GM12878 (cell line): ENCODE measurements at regions not wholly inside any gene's neighbourhood (a gene's known extent, or its start where the extent isn't known, plus 50 kb on each side); places are given as distances from the start of the nearest gene placed in this dataset.

ENCODE experiments used
- ATAC-seq: fragments of 200-7000 bp; cut with Tn5 transposase; 3 replicates; pipeline ENCODE4 v1.9.1; 2020; ENCODE audit warnings: mild to moderate bottlenecking, moderate library complexity
- BruUV-seq: library from RNA; stranded (reverse); fragments of 400-500 nt; replicated peaks from 2 replicates; lab custom pipeline; 2021; lab: Mats Ljungman, UMichigan
- CTCF ChIA-PET: fragments of 300-600 bp; sonication (Branson Sonifier 250); formaldehyde crosslinking; extraction: SDS; loops from one replicate; lab custom pipeline; 2021; ENCODE audit warnings: inconsistent platforms; lab: Yijun Ruan, JAX
- POLR2A ChIA-PET: fragments of 350-600 bp; formaldehyde crosslinking; extraction: SDS; loops from one replicate; lab custom pipeline; 2021; ENCODE audit warnings: inconsistent platforms; lab: Charles Lee
- RAD21 ChIA-PET: fragments of 300-600 bp; sonication (Branson Sonifier 250); formaldehyde crosslinking; loops from one replicate; lab custom pipeline; 2023; ENCODE audit warnings: antibody characterized with exemption; ENCODE audit not compliant: unreplicated experiment; lab: Charles Lee
- SMC1A ChIA-PET: fragments of 300-600 bp; sonication (Branson Sonifier 250); formaldehyde crosslinking; loops from one replicate; lab custom pipeline; 2023; ENCODE audit not compliant: unreplicated experiment, uncharacterized antibody; lab: Charles Lee
- DNase-seq: peaks from one replicate; pipeline ENCODE4 v3.0.0-alpha.2; 2011; ENCODE audit warnings: low read depth, low spot score
- FAIRE-seq: peaks from 3 replicates; lab custom pipeline; 2011; peaks lifted over from hg19 to GRCh38; lab: Jason Lieb, UNC
- H2AFZ ChIP-seq: 2 replicates; pipeline ENCODE4 v1.6.0; 2011; ENCODE audit warnings: low read depth, low read length, control low read depth; ENCODE audit not compliant: control insufficient read depth
- H3K27ac ChIP-seq: 2 replicates; pipeline ENCODE4 v1.5.1; 2011; ENCODE audit warnings: control low read depth; ENCODE audit not compliant: control insufficient read depth, insufficient read depth
- H3K27me3 ChIP-seq, 2 experiments: replicated peaks in 1 of 2; 2 replicates each; pipeline versions ENCODE4 v1.6.0 to v1.6.1; 2011; ENCODE audit warnings: low read length in 1 of 2; ENCODE audit not compliant: control insufficient read depth in 2 of 2, insufficient read depth in 2 of 2
- H3K36me3 ChIP-seq, 2 experiments: 2 replicates each; pipeline ENCODE4 v1.5.1; 2011; ENCODE audit warnings: low read length in 1 of 2; ENCODE audit not compliant: control insufficient read depth in 2 of 2, insufficient read depth in 2 of 2
- H3K4me1 ChIP-seq: 2 replicates; pipeline ENCODE4 v1.6.1; 2011; ENCODE audit warnings: mild to moderate bottlenecking, low read length, moderate library complexity, mixed read lengths; ENCODE audit not compliant: control insufficient read depth, insufficient read depth
- H3K4me2 ChIP-seq: 2 replicates; pipeline ENCODE4 v1.6.0; 2011; ENCODE audit warnings: control low read depth; ENCODE audit not compliant: control insufficient read depth, insufficient read depth
- H3K4me3 ChIP-seq: fragments of 200-600 bp; sonication (generic); 2 replicates; pipeline ENCODE4 v1.5.1; 2016
- H3K79me2 ChIP-seq: 2 replicates; pipeline ENCODE4 v1.6.0; 2011; ENCODE audit warnings: low read length; ENCODE audit not compliant: control insufficient read depth, insufficient read depth
- H3K9ac ChIP-seq: 2 replicates; pipeline ENCODE4 v1.8.0; 2011; ENCODE audit warnings: low read length, control low read depth, mixed read lengths; ENCODE audit not compliant: control insufficient read depth, insufficient read depth
- H3K9me3 ChIP-seq: replicated peaks from 3 replicates; pipeline ENCODE4 v1.5.1; 2011; ENCODE audit warnings: mild to moderate bottlenecking, low read length; ENCODE audit not compliant: control insufficient read depth, insufficient read depth
- H4K20me1 ChIP-seq: 2 replicates; pipeline ENCODE4 v1.6.0; 2011; ENCODE audit not compliant: control insufficient read depth, insufficient read depth
- E2F8 ChIP-seq: fragments of 450-650 bp; IDR thresholded peaks from 2 replicates; pipeline ENCODE4 v1.6.1; 2018; ENCODE audit warnings: mild to moderate bottlenecking, low read depth, moderate library complexity; ENCODE audit not compliant: partially characterized antibody
- FOXM1 ChIP-seq: IDR thresholded peaks from 2 replicates; pipeline ENCODE4 v1.6.1; 2012; ENCODE audit warnings: low read depth, mild to moderate bottlenecking, inconsistent platforms, low read length, moderate library complexity
- HDGF ChIP-seq: fragments of 450-650 bp; IDR thresholded peaks from 2 replicates; pipeline ENCODE4 v1.6.1; 2016; ENCODE audit warnings: antibody characterized with exemption
- SIN3A ChIP-seq: IDR thresholded peaks from 2 replicates; pipeline ENCODE4 v1.6.1; 2012; ENCODE audit warnings: low read depth, low read length, improper control_type of control experiment
- STAT3 ChIP-seq: IDR thresholded peaks from 2 replicates; pipeline ENCODE4 v1.6.1; 2011; ENCODE audit warnings: low read depth, low read length, improper control_type of control experiment
- ZNF622 ChIP-seq: fragments of 450-650 bp; IDR thresholded peaks from 2 replicates; pipeline ENCODE4 v1.6.1; 2017; ENCODE audit warnings: mild to moderate bottlenecking, inconsistent platforms
- WGBS: methylation state at CpG from one replicate; pipeline ENCODE4 v1.1.6; 2016; ENCODE audit warnings: low lambda C conversion rate; ENCODE audit not compliant: insufficient replicate concordance, insufficient coverage; ENCODE audit errors: missing lambda C conversion rate; 5-methylcytosine and 5-hydroxymethylcytosine counted together
- in situ Hi-C: fragments of 300-500 bp; cut with MboI; formaldehyde crosslinking; loops from 9 replicates; pipeline ENCODE4 v1.14.3; 2018; ENCODE audit warnings: mixed read lengths
- intact Hi-C: fragments of 100-400 bp; cut with micrococcal nuclease; formaldehyde crosslinking; loops from one replicate; pipeline ENCODE4 v1.14.2; 2022; ENCODE audit not compliant: unreplicated experiment

GRCh38 chr17:69944406-69944805 is 130.6 kb upstream of the KCNJ16 start:
- DNase-seq: no peak
- ChIA-PET POLR2A (no interaction called here), RAD21 (no interaction called here), CTCF (interaction anchor here (1.6 kb wide), 1 partner anchor 37 kb away, joined by 4 read pairs; no protein-coding TSS in a partner anchor), SMC1A (no interaction called here)
- Histone ChIP-seq H3K27me3 (no peaks in the 10 kb centered on the region), H3K4me3 (no peak overlapping the region), H3K4me1 (no peaks in the 10 kb centered on the region), H3K36me3 (no peaks in the 10 kb centered on the region), H3K4me2 (no peak overlapping the region), H2AFZ (no peak overlapping the region), H3K27ac (no peak overlapping the region), H4K20me1 (no peaks in the 10 kb centered on the region), H3K9me3 (no peaks in the 10 kb centered on the region), H3K79me2 (no peaks in the 10 kb centered on the region), H3K9ac (no peak overlapping the region)
- no TSS peak for BruUV-seq
- no peak for ATAC-seq
- TF ChIP-seq STAT3 (no peak), FOXM1 (no peak), HDGF (no peak), E2F8 (no peak), ZNF622 (no peak), SIN3A (no peak)
- in situ Hi-C loops: no loop called here
- FAIRE-seq: no peak
- 13% methylated on average over 5 of the region's 5 CpGs for WGBS
- intact Hi-C loops: no loop called here
